Tongue (tissue), 1 donor: ENCODE measurements at regions not wholly inside any gene's neighbourhood (a gene's known extent, or its start where the extent isn't known, plus 50 kb on each side); places are given as distances from the start of the nearest gene placed in this dataset.
"Not testable (repeated sequence)": the region's sequence is repeated elsewhere in the genome, so short reads cannot be mapped to it uniquely, and the experiment has no call there.

Experiments
- DNase-seq: peaks from one replicate; pipeline ENCODE4 v3.0.0-alpha.2; 2015

GRCh38 chr4:120293341-120293740 lies 226.7 kb upstream of the MAD2L1 start:
- peak; percentile 36 for DNase-seq

DNA sequence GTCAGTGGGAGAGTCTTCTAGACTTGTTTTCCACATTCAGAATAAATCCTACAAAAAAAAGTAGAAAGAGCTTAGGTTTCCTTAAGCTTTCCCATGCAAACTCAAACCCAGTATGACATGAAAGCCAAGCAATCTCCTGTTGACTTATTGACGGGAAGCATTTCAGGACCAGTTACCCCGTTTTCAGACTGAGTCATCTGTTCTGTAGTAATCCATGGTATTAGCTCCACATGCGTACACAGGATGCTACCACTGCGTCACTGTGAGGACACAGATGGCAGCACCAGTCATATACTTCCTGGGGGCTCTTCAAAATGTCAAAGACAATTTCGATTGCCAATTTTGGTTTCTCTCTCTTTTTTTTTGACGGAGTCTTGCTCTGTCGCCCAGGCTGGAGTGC lies 224.9 kb upstream of the MAD2L1 start:
- DNase-seq = no peak

GRCh38 chr4:120290553-120290952 lies 223.9 kb upstream of the MAD2L1 start:
- no peak for DNase-seq

GRCh38 chr4:120286813-120287212 lies 220.2 kb upstream of the MAD2L1 start:
- DNase-seq = no peak

DNA sequence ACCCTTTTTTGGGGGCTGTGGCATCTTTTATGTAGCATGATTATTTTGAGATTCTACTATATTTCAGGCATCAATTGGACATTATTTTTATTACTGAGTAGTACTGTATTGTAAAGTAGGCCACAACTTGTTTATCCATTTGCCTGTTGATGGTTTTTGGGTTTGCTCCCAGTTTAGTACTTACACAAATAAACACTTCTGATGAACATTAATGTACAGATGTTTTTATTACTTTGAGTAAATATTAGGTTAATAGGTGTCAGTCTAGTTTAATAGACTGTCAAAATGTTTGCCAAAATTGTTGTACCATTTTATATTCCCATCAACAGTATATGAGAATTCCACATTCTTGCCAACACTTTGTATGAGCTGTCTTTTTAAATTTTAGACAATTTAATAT lies 214.9 kb upstream of the MAD2L1 start:
- no peak for DNase-seq

DNA sequence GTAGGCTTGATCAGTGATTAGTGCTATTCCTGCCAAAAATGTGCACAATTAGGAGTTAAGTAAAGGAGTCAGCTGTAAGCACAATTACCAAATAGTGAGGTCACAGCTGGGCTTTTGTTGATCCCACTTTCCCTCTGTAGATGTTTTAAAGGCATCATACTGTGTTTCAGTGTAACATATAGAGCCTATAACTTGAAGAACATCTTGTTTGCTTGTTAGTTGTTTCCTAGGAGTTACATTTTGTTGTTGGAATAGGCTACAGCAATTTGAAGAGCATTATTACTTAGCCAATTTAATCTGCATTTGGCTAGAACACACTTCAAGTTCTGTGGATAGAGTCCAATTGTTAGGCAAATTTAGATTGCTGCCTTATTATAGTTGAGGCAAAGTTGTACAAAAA lies 210.7 kb upstream of the MAD2L1 start:
- no peak for DNase-seq

DNA sequence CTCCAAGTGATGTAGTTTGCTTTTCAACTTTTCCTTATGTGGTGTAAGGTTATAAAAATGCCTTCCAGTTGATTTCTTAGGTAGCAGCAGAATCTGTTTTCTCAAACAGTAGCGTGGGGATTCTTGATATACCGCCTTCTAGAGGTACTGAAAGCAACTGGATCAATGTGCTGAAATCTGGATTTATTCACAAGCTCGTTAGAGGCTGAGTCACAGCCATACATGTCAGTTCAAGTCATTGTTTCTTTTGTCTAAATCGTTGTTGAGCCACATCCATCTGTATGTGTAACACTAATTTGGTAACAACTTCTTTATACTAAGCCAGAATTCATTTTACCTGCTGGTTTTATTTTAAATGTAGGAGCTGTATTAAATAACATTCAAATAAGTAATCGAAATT lies 200.0 kb upstream of the MAD2L1 start:
- no peak for DNase-seq

- no peak for DNase-seq
Measured at GRCh38 chr4:120263618-120264017, 197.0 kb upstream of the MAD2L1 start.

GRCh38 chr4:120261117-120261516 lies 194.5 kb upstream of the MAD2L1 start:
- no peak for DNase-seq

DNA sequence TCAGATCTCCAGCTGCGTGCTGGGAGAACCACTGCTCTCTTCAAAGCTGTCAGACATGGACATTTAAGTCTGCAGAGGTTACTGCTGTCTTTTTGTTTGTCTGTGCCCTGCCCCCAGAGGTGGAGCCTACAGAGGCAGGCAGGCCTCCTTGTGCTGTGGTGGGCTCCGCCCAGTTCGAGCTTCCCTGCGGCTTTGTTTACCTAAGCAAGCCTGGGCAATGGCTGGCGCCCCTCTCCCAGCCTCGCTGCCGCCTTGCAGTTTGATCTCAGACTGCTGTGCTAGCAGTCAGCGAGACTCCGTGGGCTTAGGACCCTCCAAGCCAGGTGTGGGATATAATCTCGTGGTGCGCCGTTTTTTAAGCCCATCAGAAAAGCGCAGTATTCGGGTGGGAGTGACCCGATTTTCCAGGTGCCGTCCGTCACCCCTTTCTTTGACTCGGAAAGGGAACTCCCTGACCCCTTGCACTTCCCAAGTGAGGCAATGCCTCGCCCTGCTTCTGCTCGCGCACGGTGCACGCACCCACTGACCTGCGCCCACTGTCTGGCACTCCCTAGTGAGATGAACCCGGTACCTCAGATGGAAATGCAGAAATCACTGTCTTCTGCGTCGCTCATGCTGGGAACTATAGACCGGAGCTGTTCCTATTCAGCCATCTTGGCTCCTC lies 189.6 kb upstream of the MAD2L1 start:
- not testable (repeated sequence) for DNase-seq

DNA sequence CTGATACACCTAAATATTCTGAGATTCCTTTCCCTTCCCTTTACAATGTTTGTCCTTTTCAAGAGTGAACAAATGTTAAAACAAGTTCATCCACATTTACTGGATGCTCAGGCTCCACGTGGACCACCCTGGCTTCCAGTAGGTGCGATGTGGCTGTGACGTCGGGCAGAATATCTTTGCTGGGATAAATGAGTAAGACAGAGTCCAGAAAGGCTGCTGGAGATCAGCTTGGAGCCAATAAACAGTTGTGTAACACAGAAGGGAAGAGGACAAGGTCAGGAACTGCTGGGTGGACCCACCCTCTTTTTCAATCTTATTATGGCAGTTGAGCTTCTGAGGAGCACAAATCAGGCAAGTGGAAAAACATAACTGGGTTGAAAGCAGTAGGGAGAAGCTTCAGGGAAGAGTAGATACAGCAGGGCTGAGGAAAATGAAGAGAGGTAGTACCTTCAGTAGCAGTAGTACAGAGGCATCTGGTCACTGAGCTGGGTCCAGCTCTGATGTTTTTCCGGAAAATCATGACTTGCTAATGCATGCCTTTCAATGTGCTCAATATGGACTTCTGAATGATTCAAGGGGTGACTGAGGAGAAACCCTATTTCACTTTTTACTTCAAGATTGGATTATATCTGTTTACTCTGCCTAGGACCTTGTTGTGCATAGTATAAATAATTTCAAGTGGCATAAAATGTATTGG lies 171.8 kb upstream of the MAD2L1 start:
- DNase-seq = no peak

DNA sequence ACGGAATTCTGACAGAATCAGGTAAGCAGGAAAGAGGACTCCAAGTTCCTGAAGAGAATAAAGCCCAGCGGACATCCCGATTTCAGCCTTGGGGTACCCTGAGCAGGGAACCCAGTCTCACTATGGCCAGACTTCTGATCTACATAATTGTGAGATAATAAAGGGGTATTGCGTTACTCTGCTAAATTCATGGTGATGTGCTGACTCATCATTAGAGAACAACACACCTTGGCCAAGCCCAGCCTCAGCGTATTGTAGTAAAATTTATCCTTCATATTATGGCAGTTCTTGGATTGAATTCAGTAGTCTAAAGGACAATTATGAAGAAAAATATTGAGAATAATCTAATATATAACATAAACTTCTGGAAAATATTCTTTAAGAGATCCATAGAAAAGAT lies 170.2 kb upstream of the MAD2L1 start:
- no peak for DNase-seq

- DNase-seq = no peak
Measured at GRCh38 chr4:120232050-120232449, 165.4 kb upstream of the MAD2L1 start.

DNA sequence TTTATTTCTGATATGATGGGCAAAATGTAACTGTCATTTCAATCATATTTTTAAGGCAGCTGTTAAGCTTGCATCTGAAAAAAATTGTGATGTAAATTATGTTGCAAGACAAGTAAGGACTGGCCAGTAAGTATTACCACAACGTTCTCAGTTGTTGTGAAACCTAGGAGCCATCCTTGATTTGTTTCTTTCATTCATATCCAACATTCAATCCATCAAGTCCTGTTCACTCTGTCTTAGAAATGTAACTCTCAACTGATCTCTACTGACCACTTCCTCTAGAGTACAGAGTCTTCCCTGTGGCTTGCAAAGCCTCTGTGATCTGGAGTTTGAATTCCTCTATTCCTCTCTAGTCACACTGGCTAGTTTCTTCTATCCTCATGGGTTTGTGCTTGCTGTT lies 161.4 kb upstream of the MAD2L1 start:
- DNase-seq = no peak

DNA sequence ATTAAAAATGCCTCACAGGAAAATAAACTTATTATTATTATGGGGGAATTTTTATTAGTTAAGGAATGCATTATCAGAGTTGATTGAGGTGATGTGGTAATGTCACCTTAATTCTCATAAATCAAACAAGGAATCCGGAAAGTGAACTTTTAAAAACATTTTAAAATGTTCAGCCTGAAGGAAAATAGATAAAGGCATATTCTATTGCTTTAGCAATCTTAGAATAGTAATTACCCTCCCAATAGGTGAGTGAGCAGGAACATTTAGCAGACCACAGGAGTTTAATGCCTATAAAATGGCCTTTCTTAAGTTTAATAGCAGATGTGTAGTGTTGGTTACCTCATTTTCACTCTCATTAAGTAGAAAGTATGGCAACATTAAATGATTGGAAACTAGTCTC lies 160.9 kb upstream of the MAD2L1 start:
- no peak for DNase-seq

- DNase-seq = no peak
Measured at GRCh38 chr4:120225527-120225926, 158.9 kb upstream of the MAD2L1 start.

- DNase-seq = no peak
Measured at GRCh38 chr4:120218981-120219380, 152.3 kb upstream of the MAD2L1 start.

DNA sequence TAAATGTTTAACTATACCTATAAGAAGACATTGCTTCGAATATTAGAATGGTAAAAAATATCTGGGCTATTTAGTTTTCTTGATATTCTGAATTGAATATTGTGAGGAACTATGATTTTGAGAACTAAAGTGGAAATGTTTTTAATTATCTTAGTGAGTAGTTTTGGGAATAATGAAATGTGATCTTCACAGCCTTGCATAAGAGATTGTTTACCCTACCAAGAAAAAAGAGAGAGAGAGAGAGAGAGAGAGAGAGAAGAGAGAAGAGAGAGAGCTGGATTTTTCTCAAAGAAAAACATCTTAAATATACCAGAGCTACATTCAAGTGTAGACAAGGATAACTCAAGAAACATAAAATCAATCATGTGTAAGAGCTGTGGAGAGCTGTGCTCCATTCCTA lies 148.7 kb upstream of the MAD2L1 start:
- no peak for DNase-seq

DNA sequence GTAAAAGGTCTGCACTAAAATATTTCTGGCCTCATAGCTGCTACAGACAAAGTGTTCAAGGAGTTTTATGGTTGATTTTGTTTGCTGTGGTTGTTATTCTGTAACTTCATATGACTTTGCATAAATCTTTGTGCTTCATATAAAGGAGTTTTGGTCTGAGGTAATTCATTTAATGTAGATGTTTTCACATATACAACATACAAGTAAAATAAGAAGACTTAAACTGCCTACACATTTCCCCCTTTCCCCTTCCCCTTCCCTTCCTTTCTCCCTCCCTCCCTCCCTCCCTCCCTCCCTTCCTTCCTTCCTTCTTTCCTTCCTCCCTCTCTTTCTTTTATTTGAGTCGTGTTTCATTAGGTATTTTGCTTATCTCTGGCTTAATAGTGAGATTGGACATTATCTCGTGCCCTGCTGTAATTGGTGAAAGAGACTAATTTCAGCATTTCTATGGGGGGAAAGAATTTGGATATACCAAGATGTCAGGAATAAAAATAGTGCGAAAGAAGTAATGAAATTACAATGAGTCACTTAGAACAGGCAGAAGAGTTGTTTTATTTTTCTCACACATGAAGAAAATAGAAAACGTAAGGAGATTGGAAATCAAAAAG lies 144.9 kb upstream of the MAD2L1 start:
- no peak for DNase-seq

- DNase-seq = no peak
Measured at GRCh38 chr4:120209706-120210105, 143.1 kb upstream of the MAD2L1 start.

GRCh38 chr4:120207021-120207420 lies 140.4 kb upstream of the MAD2L1 start:
- no peak for DNase-seq

- no peak for DNase-seq
Measured at GRCh38 chr4:120202222-120202621, 135.6 kb upstream of the MAD2L1 start.

- not testable (repeated sequence) for DNase-seq
Measured at GRCh38 chr4:120200573-120201110, 134.0 kb upstream of the MAD2L1 start.

GRCh38 chr4:120198411-120198810 lies 131.8 kb upstream of the MAD2L1 start:
- DNase-seq = no peak
